ENCODE measurements at regions not wholly inside any gene's neighbourhood (a gene's known extent, or its start where the extent isn't known, plus 50 kb on each side); places are given as distances from the start of the nearest gene placed in this dataset.

GRCh38 chr2:240213226-240213475 lies 72.7 kb upstream of the OTOS start:
- H3K4me3 ChIP-seq (ENCODE audit: low read depth, low read length), result no peak overlapping the region
- no peak for DNase-seq (ENCODE audit: low read depth, low spot score)
- in situ Hi-C loops (cut with HindIII; ENCODE audit: low sequenced_read_pairs), result no loop called here
- no peak for TF ChIP-seq CTCF (IDR thresholded peaks at IDR 0.05; ENCODE audit: low read depth, low read length)

- no peak for DNase-seq (ENCODE audit: low read depth, low spot score)
- TF ChIP-seq CTCF (IDR thresholded peaks at IDR 0.05; ENCODE audit: low read depth, low read length), result no peak
- in situ Hi-C loops (cut with HindIII; ENCODE audit: low sequenced_read_pairs), result no loop called here
- H3K4me3 ChIP-seq (ENCODE audit: low read depth, low read length), result no peak overlapping the region
Measured at GRCh38 chr2:240213476-240214421, 73.3 kb upstream of the OTOS start.

- in situ Hi-C loops (cut with HindIII; ENCODE audit: low sequenced_read_pairs), result no loop called here
- TF ChIP-seq CTCF (IDR thresholded peaks at IDR 0.05; ENCODE audit: low read depth, low read length), result no peak
- no peak for DNase-seq (ENCODE audit: low read depth, low spot score)
- H3K4me3 ChIP-seq (ENCODE audit: low read depth, low read length), result no peak overlapping the region
Measured at GRCh38 chr2:240214790-240215675, 74.6 kb upstream of the OTOS start.

- no peak for DNase-seq (ENCODE audit: low read depth, low spot score)
- no peak overlapping the region for H3K4me3 ChIP-seq (ENCODE audit: low read depth, low read length)
- TF ChIP-seq CTCF (IDR thresholded peaks at IDR 0.05; ENCODE audit: low read depth, low read length), result no peak
- in situ Hi-C loops (cut with HindIII; ENCODE audit: low sequenced_read_pairs), result no loop called here
Measured at GRCh38 chr2:240215676-240216051, 75.2 kb upstream of the OTOS start.

- no peak for TF ChIP-seq CTCF (IDR thresholded peaks at IDR 0.05; ENCODE audit: low read depth, low read length)
- no peak for DNase-seq (ENCODE audit: low read depth, low spot score)
- no peak overlapping the region for H3K4me3 ChIP-seq (ENCODE audit: low read depth, low read length)
- in situ Hi-C loops (cut with HindIII; ENCODE audit: low sequenced_read_pairs), result no loop called here
Measured at GRCh38 chr2:240216167-240216566, 75.7 kb upstream of the OTOS start.

- DNase-seq (ENCODE audit: low read depth, low spot score), result no peak
- in situ Hi-C loops (cut with HindIII; ENCODE audit: low sequenced_read_pairs), result no loop called here
- no peak for TF ChIP-seq CTCF (IDR thresholded peaks at IDR 0.05; ENCODE audit: low read depth, low read length)
- H3K4me3 ChIP-seq (ENCODE audit: low read depth, low read length), result no peak overlapping the region
Measured at GRCh38 chr2:240217431-240218301, 77.2 kb upstream of the OTOS start.

Data from astrocyte of the spinal cord (primary cell).